K562 (cell line): ENCODE measurements at regions not wholly inside any gene's neighbourhood (a gene's known extent, or its start where the extent isn't known, plus 50 kb on each side); places are given as distances from the start of the nearest gene placed in this dataset.
A peak's percentile ranks its signal among the peaks of the same experiment; 100 is the strongest.

Experiments used
- CHCHD3 ChIP-seq: fragments of 250-450 bp; sonication (Bioruptor Pico); IDR thresholded peaks from 2 replicates; pipeline ENCODE4 v2.1.2; 2022; ENCODE audit warnings: mild to moderate bottlenecking
- E2F3 ChIP-seq: fragments of 250-450 bp; sonication (Bioruptor Pico); IDR thresholded peaks from 2 replicates; pipeline ENCODE4 v1.4.0; 2020; ENCODE audit warnings: mild to moderate bottlenecking
- GABPB2 ChIP-seq: fragments of 250-450 bp; sonication (Bioruptor Pico); conservative IDR thresholded peaks from 2 replicates; pipeline ENCODE4 v1.5.1; 2021; ENCODE audit warnings: mild to moderate bottlenecking
- HIVEP1 ChIP-seq: fragments of 250-450 bp; sonication (Bioruptor Pico); IDR thresholded peaks from 2 replicates; pipeline ENCODE4 v1.4.0; 2020; ENCODE audit warnings: mild to moderate bottlenecking
- JUNB ChIP-seq: fragments of 450-650 bp; formaldehyde crosslinking; conservative IDR thresholded peaks from 2 replicates; pipeline ENCODE4 v1.4.0; 2020; ENCODE audit warnings: mild to moderate bottlenecking
- MECOM ChIP-seq: fragments of 250-450 bp; sonication (Bioruptor Pico); IDR thresholded peaks from 2 replicates; pipeline ENCODE4 v1.8.0; 2022; ENCODE audit warnings: inconsistent platforms
- NR2F6 ChIP-seq: fragments of 450-650 bp; formaldehyde crosslinking; IDR thresholded peaks from 2 replicates; pipeline ENCODE4 v1.4.0; 2020; ENCODE audit warnings: mild to moderate bottlenecking
- OTX1 ChIP-seq: fragments of 450-650 bp; formaldehyde crosslinking; IDR thresholded peaks from 2 replicates; pipeline ENCODE4 v1.4.0; 2022; ENCODE audit warnings: mild to moderate bottlenecking
- PHTF2 ChIP-seq: fragments of 250-450 bp; sonication (Bioruptor Pico); IDR thresholded peaks from 2 replicates; pipeline ENCODE4 v1.5.0; 2021; ENCODE audit warnings: mild to moderate bottlenecking
- PPARD ChIP-seq: fragments of 250-450 bp; sonication (Bioruptor Pico); IDR thresholded peaks from 2 replicates; pipeline ENCODE4 v1.8.0; 2022; ENCODE audit warnings: inconsistent platforms, mild to moderate bottlenecking, moderate library complexity
- SMAD4 ChIP-seq: fragments of 250-450 bp; sonication (Bioruptor Pico); conservative IDR thresholded peaks from 2 replicates; pipeline ENCODE4 v1.8.0; 2021; ENCODE audit warnings: inconsistent platforms, mild to moderate bottlenecking, moderate library complexity
- THAP12 ChIP-seq: fragments of 250-450 bp; sonication (Bioruptor Pico); IDR thresholded peaks from 2 replicates; pipeline ENCODE4 v1.9.0; 2021; ENCODE audit warnings: mild to moderate bottlenecking, inconsistent platforms
- ZNF140 ChIP-seq: fragments of 250-450 bp; sonication (Bioruptor Pico); IDR thresholded peaks from 2 replicates; pipeline ENCODE4 v1.8.0; 2021; ENCODE audit warnings: moderate library complexity, mild to moderate bottlenecking, inconsistent platforms
- ZNF707 ChIP-seq: fragments of 250-450 bp; sonication (Bioruptor Pico); conservative IDR thresholded peaks from 2 replicates; pipeline ENCODE4 v1.8.0; 2022; ENCODE audit warnings: inconsistent platforms, mild to moderate bottlenecking, moderate library complexity
- ZNF79 ChIP-seq: fragments of 250-450 bp; sonication (Bioruptor Pico); IDR thresholded peaks from 2 replicates; pipeline ENCODE4 v1.4.0; 2020; ENCODE audit warnings: low read depth, mild to moderate bottlenecking, moderate library complexity
- TF ChIP-seq, protein P1 (sequence below): fragments of 250-450 bp; sonication (Bioruptor Pico); IDR thresholded peaks from 2 replicates; pipeline ENCODE4 v1.5.0; 2020; ENCODE audit warnings: mild to moderate bottlenecking
- TF ChIP-seq, protein P2 (sequence below): fragments of 250-450 bp; sonication (Bioruptor Pico); IDR thresholded peaks from 2 replicates; pipeline ENCODE4 v1.4.0; 2020

GRCh38 chr21:33965662-33966061 is 50.1 kb upstream of the ATP5PO start (continued):
- peak; percentile 45; the same call in 1 of the 2 replicates for TF ChIP-seq CHCHD3 (CRISPR knock-in tag)
- TF ChIP-seq OTX1 (CRISPR knock-in tag): peak; percentile 90; the same call in 1 of the 2 replicates
- peak; percentile 81; the same call in 1 of the 2 replicates for TF ChIP-seq PHTF2 (CRISPR knock-in tag)
- peak; percentile 93; the same call in 1 of the 2 replicates for TF ChIP-seq NR2F6 (CRISPR knock-in tag)
- 0 out of 2 replicates have a peak, but pooled peaks have one; percentile 8 for TF ChIP-seq SMAD4 (CRISPR knock-in tag)
- 0 out of 2 replicates have a peak, but pooled peaks have one; percentile 46 for TF ChIP-seq E2F3 (CRISPR knock-in tag)
- peak; percentile 87; the same call in 1 of the 2 replicates for TF ChIP-seq HIVEP1
- peak; percentile 91 for TF ChIP-seq PPARD (CRISPR knock-in tag)
- peak; percentile 88 for TF ChIP-seq ZNF707 (CRISPR knock-in tag)
- TF ChIP-seq MECOM (CRISPR knock-in tag): 0 out of 2 replicates have a peak, but pooled peaks have one; percentile 16
- peak; percentile 73; the same call in 1 of the 2 replicates for TF ChIP-seq ZNF79 (CRISPR knock-in tag)
- peak; percentile 97 for TF ChIP-seq ZNF140
- TF ChIP-seq THAP12 (CRISPR knock-in tag): peak; percentile 95
- TF ChIP-seq GABPB2 (CRISPR knock-in tag): peak; percentile 98
- TF ChIP-seq, protein P1, sequence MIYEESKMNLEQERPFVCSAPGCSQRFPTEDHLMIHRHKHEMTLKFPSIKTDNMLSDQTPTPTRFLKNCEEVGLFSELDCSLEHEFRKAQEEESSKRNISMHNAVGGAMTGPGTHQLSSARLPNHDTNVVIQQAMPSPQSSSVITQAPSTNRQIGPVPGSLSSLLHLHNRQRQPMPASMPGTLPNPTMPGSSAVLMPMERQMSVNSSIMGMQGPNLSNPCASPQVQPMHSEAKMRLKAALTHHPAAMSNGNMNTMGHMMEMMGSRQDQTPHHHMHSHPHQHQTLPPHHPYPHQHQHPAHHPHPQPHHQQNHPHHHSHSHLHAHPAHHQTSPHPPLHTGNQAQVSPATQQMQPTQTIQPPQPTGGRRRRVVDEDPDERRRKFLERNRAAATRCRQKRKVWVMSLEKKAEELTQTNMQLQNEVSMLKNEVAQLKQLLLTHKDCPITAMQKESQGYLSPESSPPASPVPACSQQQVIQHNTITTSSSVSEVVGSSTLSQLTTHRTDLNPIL (CRISPR knock-in tag): peak; percentile 69; the same call in 1 of the 2 replicates
- TF ChIP-seq JUNB (CRISPR knock-in tag): peak; percentile 75
- TF ChIP-seq, protein P2, sequence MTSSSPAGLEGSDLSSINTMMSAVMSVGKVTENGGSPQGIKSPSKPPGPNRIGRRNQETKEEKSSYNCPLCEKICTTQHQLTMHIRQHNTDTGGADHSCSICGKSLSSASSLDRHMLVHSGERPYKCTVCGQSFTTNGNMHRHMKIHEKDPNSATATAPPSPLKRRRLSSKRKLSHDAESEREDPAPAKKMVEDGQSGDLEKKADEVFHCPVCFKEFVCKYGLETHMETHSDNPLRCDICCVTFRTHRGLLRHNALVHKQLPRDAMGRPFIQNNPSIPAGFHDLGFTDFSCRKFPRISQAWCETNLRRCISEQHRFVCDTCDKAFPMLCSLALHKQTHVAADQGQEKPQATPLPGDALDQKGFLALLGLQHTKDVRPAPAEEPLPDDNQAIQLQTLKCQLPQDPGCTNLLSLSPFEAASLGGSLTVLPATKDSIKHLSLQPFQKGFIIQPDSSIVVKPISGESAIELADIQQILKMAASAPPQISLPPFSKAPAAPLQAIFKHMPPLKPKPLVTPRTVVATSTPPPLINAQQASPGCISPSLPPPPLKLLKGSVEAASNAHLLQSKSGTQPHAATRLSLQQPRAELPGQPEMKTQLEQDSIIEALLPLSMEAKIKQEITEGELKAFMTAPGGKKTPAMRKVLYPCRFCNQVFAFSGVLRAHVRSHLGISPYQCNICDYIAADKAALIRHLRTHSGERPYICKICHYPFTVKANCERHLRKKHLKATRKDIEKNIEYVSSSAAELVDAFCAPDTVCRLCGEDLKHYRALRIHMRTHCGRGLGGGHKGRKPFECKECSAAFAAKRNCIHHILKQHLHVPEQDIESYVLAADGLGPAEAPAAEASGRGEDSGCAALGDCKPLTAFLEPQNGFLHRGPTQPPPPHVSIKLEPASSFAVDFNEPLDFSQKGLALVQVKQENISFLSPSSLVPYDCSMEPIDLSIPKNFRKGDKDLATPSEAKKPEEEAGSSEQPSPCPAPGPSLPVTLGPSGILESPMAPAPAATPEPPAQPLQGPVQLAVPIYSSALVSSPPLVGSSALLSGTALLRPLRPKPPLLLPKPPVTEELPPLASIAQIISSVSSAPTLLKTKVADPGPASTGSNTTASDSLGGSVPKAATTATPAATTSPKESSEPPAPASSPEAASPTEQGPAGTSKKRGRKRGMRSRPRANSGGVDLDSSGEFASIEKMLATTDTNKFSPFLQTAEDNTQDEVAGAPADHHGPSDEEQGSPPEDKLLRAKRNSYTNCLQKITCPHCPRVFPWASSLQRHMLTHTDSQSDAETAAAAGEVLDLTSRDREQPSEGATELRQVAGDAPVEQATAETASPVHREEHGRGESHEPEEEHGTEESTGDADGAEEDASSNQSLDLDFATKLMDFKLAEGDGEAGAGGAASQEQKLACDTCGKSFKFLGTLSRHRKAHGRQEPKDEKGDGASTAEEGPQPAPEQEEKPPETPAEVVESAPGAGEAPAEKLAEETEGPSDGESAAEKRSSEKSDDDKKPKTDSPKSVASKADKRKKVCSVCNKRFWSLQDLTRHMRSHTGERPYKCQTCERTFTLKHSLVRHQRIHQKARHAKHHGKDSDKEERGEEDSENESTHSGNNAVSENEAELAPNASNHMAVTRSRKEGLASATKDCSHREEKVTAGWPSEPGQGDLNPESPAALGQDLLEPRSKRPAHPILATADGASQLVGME (CRISPR knock-in tag): peak; percentile 82; the same call in 1 of the 2 replicates
